Upper lobe of left lung (tissue), 6 donors: ENCODE measurements at regions not wholly inside any gene's neighbourhood (a gene's known extent, or its start where the extent isn't known, plus 50 kb on each side); places are given as distances from the start of the nearest gene placed in this dataset.

Experiments
- ATAC-seq, 2 donors: fragments of 200-7000 bp; cut with Tn5 transposase; one replicate each; pipeline ENCODE4 v1.9.1; 2022; ENCODE audit warnings: mild to moderate bottlenecking in 2 of 2, moderate library complexity in 2 of 2; ENCODE audit not compliant: low FRiP score in 2 of 2
- DNase-seq, 2 donors: peaks; one replicate each; pipeline ENCODE4 v3.0.0-alpha.2; 2019 to 2020
- H3K27ac ChIP-seq, 4 donors: fragments of 200-600 bp; sonication (generic); one replicate each; pipeline ENCODE4 v1.5.1; 2016 to 2019
- H3K27me3 ChIP-seq, 4 donors: fragments of 200-600 bp; sonication (generic); one replicate each; pipeline ENCODE4 v1.5.1; 2017 to 2019
- H3K36me3 ChIP-seq, 4 donors: fragments of 200-600 bp; sonication (generic); one replicate each; pipeline ENCODE4 v1.5.1; 2016 to 2019
- H3K4me1 ChIP-seq, 4 donors: fragments of 200-600 bp; sonication (generic); one replicate each; pipeline ENCODE4 v1.5.1; 2018 to 2019
- H3K4me3 ChIP-seq, 4 donors: fragments of 200-600 bp; sonication (generic); one replicate each; pipeline ENCODE4 v1.5.1; 2017 to 2019; ENCODE audit warnings: mild to moderate bottlenecking in 2 of 4, moderate library complexity in 1 of 4
- H3K9me3 ChIP-seq, 4 donors: fragments of 200-600 bp; sonication (generic); one replicate each; pipeline ENCODE4 v1.5.1; 2018 to 2019
- EP300 ChIP-seq, 4 donors: sonication (generic); formaldehyde crosslinking; IDR thresholded peaks; one replicate each; pipeline ENCODE4 v1.5.1; 2017; ENCODE audit warnings: antibody characterized with exemption in 4 of 4, control low read depth in 2 of 4
- POLR2A ChIP-seq, 4 donors: fragments of 450-650 bp; IDR thresholded peaks; one replicate each; pipeline ENCODE4 v1.5.1; 2016 to 2017; ENCODE audit warnings: antibody characterized with exemption in 4 of 4, mild to moderate bottlenecking in 2 of 4
- POLR2AphosphoS5 ChIP-seq, 2 donors: sonication (generic); formaldehyde crosslinking; IDR thresholded peaks; one replicate each; pipeline ENCODE4 v1.5.1; 2017; ENCODE audit warnings: antibody characterized with exemption in 2 of 2
- WGBS, 2 donors: methylation state at CpG; one replicate each; pipeline ENCODE4 v1.1.5; 2017 to 2018; 5-methylcytosine and 5-hydroxymethylcytosine counted together
- TF ChIP-seq, protein P1 (sequence below), 6 experiments: fragments of 450-650 bp in 4 of 6; fragments of 200-600 bp in 2 of 6; sonication (generic) in 2 of 6; IDR thresholded peaks; one replicate each; pipeline ENCODE4 v1.5.1; 2016 to 2019; ENCODE audit warnings: antibody characterized with exemption in 6 of 6
- donor health status: DM: no; HTN: no; CAD: no; lungs with moderate emphysema.
- donor health status: DM: no; HTN: yes; CAD: no; lungs with severe emphysema.

DNA sequence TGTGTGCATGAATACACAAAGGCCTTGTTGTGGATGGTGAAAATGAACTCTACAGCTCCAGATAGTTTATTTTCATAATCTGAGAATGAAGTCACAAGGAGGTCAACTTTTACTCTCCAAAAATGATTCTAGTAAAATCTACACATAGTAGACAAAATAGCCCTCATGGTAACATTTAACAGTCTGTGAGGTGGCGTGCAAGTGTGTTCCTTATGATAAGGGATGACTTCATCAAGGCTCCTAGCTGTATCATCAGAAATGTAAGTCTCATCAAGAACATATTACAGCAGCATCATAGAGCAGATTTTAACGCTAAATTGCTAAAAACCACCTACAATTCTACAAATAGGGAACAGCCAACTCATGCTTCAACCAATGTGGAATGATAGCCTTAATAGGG is 72.3 kb upstream of the RIOK3 start:
- no peak for DNase-seq
- Histone ChIP-seq H3K27me3 (no peaks in the 10 kb centered on the region), H3K9me3 (no peaks in the 10 kb centered on the region), H3K4me3 (no peak overlapping the region), H3K4me1 (peaks cover 6 to 14% (median 9%) of the 10 kb centered on the region in 4 donors), H3K36me3 (no peaks in the 10 kb centered on the region), H3K27ac (peak overlapping the region in 3 of 4 donors; percentile 57 to 70 (median 60))
- WGBS, 2 donors, result 92 to 96% methylated on average over 2 of the region's 2 CpGs
- TF ChIP-seq POLR2A (IDR thresholded peaks at IDR 0.05) (no peak), POLR2AphosphoS5 (IDR thresholded peaks at IDR 0.05) (no peak), EP300 (IDR thresholded peaks at IDR 0.05) (no peak)
- TF ChIP-seq, protein P1, sequence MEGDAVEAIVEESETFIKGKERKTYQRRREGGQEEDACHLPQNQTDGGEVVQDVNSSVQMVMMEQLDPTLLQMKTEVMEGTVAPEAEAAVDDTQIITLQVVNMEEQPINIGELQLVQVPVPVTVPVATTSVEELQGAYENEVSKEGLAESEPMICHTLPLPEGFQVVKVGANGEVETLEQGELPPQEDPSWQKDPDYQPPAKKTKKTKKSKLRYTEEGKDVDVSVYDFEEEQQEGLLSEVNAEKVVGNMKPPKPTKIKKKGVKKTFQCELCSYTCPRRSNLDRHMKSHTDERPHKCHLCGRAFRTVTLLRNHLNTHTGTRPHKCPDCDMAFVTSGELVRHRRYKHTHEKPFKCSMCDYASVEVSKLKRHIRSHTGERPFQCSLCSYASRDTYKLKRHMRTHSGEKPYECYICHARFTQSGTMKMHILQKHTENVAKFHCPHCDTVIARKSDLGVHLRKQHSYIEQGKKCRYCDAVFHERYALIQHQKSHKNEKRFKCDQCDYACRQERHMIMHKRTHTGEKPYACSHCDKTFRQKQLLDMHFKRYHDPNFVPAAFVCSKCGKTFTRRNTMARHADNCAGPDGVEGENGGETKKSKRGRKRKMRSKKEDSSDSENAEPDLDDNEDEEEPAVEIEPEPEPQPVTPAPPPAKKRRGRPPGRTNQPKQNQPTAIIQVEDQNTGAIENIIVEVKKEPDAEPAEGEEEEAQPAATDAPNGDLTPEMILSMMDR (IDR thresholded peaks at IDR 0.05), result no peak
- ATAC-seq, result no peak

DNA sequence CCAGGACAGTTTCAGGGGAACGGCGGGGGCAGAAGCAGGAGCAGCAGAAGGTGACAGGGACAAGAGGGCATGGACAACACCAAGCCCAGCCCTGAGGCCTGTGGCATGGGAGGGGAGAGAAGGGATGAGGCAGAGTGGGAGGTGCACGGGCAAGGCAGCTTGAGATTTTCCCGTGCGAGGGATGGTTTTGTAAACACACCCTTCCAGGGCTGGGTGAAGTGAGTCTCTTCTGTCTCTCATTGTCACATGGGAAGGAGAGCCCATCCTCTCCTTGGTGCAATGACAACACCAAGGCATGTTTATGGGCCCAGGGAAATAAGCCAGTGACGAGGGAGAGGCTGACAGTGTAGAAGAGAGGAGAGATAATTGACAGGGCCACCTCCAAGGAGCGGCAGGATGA is 69.6 kb upstream of the RIOK3 start:
- Histone ChIP-seq H3K27ac (no peak overlapping the region), H3K9me3 (no peaks in the 10 kb centered on the region), H3K36me3 (no peaks in the 10 kb centered on the region), H3K27me3 (no peaks in the 10 kb centered on the region), H3K4me3 (no peak overlapping the region), H3K4me1 (peaks cover 0 to 9% (median 3%) of the 10 kb centered on the region in 4 donors)
- no peak for ATAC-seq
- no peak for TF ChIP-seq POLR2A (IDR thresholded peaks at IDR 0.05)
- TF ChIP-seq, protein P1 (IDR thresholded peaks at IDR 0.05), result no peak
- TF ChIP-seq POLR2AphosphoS5 (IDR thresholded peaks at IDR 0.05), result no peak
- no peak for TF ChIP-seq EP300 (IDR thresholded peaks at IDR 0.05)
- 81 to 85% methylated on average over 7 of the region's 7 CpGs for WGBS, 2 donors
- no peak for DNase-seq

DNA sequence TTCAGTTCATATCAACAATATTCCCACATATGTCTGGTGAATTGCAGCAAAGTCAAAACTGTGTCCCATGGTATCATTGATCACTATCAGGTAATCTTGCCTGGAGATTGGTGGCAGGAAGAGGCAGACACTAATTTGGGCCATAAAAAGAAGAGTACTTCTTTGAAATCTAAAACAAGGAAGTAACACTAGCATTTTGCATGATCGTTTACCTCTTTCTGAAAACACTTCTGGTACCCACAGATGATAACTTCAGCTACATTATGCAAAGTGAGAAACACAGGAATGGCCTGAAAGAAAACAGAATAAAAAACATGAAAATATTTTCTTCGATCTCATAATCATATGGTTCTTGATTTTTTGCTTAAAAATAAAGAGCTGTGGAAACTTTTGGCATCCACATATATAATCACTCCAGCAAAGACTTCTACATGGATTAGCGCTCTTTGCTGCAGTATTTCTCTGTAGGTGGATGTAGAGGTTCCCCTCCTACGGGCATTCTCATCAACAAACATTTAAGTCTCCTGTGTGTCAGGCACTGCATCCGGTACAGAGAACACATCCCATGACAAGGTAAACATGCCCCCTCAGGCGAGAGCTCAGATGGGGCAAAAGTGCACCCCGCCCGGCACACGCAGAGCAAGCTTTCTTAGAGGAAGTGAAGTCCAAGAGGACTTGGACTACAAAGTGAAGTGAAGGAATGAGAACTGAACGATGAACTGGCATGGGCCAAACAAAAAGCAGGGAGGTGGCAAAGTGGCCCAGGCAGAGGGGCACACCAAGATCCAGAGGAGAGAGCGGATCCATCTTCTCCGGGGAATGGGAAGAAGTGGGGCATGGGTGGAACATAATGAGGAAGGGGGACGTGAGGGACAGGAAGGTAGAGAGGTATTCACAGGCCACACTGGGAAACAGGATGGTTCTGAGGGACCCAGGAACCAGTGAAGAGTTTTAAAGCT is 68.0 kb upstream of the RIOK3 start:
- H3K4me1 ChIP-seq, result peaks cover 0 to 8% (median 0%) of the 10 kb centered on the region in 4 donors
- ATAC-seq (no peak), DNase-seq (no peak)
- H3K9me3 ChIP-seq, result no peaks in the 10 kb centered on the region
- H3K36me3 ChIP-seq, result no peaks in the 10 kb centered on the region
- no peak overlapping the region for H3K4me3 ChIP-seq
- no peak overlapping the region for H3K27ac ChIP-seq
- TF ChIP-seq POLR2A (IDR thresholded peaks at IDR 0.05), result no peak
- no peak for TF ChIP-seq EP300 (IDR thresholded peaks at IDR 0.05)
- TF ChIP-seq POLR2AphosphoS5 (IDR thresholded peaks at IDR 0.05), result no peak
- TF ChIP-seq, protein P1 (IDR thresholded peaks at IDR 0.05), result no peak
- H3K27me3 ChIP-seq, result no peaks in the 10 kb centered on the region
- 82 to 85% methylated on average over 13 of the region's 13 CpGs for WGBS, 2 donors

DNA sequence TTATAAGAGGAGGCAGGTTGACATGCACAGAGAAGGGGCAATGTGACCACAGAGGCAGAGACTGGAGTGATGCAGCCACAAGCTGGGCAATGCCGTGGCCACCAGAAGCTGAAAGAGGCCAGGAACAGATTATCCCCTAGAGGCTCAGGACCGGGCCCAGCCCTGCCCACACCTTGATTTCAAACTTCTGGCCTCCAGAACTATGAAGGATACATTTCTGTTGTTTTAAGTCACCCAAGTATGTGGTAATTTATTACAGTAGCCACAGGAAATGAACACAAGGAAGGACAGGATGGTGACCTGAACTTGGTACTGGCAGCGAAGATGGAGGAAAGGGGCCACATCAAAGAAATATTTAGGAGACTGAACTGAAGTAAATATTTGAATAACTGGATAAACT is 66.8 kb upstream of the RIOK3 start:
- ATAC-seq, result no peak
- TF ChIP-seq POLR2AphosphoS5 (IDR thresholded peaks at IDR 0.05) (no peak), EP300 (IDR thresholded peaks at IDR 0.05) (no peak), POLR2A (IDR thresholded peaks at IDR 0.05) (no peak)
- TF ChIP-seq, protein P1 (IDR thresholded peaks at IDR 0.05), result no peak
- DNase-seq, result no peak
- Histone ChIP-seq H3K27me3 (no peaks in the 10 kb centered on the region), H3K27ac (no peak overlapping the region), H3K4me1 (no peaks in the 10 kb centered on the region), H3K4me3 (no peak overlapping the region), H3K9me3 (no peaks in the 10 kb centered on the region), H3K36me3 (no peaks in the 10 kb centered on the region)
- WGBS, 2 donors, result 78 to 86% methylated on average over 3 of the region's 3 CpGs
